M059J (cell line): ENCODE measurements at regions not wholly inside any gene's neighbourhood (a gene's known extent, or its start where the extent isn't known, plus 50 kb on each side); places are given as distances from the start of the nearest gene placed in this dataset.

Experiments used
- DNase-seq: peaks from one replicate; pipeline ENCODE4 v3.0.0-alpha.2; 2012; ENCODE audit warnings: low read depth

DNA sequence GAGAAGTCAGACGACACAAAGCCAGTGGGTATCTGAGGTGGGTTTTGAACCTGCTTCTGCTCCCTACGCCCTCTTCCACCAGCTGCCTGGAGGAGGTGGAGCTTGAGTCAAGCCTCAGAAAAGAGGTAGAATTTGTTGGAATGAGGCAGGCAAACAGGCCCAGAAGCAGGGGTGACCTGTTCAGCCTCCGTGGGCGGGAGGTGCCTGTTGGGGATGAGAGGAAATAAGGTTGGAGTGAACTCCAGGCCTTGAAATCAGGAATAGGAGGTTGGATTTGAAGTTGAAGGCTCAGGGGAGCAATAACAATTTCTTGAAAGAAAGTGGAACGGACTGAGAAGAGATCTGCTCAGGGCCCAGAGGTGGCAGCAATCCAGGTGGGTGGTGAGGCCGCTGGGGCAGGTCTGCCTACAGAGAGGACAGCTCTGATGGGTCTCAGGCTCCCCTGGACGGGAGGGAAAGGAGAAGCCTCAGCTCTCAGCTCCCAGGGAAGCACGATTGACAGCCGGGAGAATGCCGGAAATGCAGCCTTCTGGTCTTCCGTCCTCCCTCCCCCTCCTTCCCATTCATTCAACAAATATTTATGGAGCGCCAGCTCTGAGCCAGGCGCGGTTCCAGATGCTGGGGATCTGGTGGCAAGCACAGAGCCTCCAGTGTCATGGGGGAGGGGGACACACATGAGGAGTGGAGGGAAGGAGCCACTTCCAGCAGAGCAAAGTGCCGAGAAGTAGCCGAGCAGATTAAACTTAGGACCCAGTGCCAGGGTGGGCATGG, 61.9 kb upstream of the CIBAR2 start:
- DNase-seq = peak; percentile 94

DNA sequence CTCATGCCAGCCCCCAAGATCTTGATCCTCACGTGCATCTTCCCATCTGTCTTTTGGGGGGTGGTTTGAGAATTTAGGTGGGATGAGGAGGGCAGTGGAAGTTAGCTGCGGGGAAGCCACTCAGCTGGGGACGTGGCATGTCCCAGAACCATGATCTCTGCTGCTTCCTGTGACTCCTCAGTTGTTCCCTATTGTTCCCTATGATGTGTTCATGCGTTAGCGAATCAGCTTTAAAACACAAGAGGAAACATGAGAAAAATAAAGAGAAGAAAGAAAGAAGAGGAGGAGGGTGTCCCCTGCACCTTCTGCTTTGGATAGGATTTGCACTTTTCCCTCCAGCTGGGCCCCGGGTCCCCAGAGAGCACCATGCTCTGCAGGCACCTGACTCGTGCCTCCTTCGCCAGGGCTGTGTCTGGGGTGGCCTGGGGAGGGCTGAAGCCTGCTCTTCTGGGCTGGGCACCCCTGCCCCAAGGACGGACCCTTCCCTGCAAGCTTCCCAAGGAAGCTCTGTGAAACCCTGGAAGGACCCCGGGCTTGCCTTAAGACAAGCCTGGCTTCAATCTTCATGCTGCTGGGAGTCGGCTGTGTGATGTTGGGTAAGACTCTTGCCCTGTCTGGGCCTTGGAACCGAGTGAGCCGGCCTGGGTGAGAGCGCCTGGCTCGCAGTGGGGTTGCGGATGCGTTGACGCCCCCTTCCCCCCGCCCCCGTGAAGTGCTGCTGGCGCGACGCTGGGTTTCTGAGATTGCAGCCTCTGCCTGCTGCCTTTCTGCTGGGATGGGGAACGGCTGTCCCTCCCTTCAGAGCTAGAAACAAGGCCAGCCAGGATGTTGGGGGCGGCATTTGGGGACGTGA, 62.8 kb upstream of the CIBAR2 start:
- peak; percentile 36 for DNase-seq

DNA sequence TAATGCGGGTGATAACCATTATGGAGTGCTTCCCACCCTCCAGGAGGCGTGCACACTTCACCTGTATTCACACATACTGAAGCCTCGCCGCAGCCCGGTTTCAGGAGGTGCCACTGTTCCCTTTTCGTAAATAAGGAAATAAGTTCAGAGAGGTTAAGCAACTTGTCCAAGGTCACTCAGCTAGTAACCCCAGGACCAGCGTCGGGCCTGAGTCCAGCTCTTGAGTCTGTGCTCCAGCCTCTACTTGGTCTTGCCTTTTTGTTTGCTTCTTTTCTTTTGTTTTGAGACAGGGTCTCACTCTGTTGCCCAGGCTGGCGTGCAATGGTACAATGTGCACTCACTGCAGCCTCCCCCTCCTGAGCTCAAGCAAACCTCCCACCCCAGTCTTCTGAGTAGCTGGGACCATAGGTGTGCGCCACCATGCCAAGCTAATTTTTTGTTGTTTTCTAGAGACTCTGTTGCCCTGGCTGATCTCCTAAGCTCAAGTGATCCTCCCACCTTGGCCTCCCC, 63.5 kb upstream of the CIBAR2 start:
- DNase-seq = no peak

DNA sequence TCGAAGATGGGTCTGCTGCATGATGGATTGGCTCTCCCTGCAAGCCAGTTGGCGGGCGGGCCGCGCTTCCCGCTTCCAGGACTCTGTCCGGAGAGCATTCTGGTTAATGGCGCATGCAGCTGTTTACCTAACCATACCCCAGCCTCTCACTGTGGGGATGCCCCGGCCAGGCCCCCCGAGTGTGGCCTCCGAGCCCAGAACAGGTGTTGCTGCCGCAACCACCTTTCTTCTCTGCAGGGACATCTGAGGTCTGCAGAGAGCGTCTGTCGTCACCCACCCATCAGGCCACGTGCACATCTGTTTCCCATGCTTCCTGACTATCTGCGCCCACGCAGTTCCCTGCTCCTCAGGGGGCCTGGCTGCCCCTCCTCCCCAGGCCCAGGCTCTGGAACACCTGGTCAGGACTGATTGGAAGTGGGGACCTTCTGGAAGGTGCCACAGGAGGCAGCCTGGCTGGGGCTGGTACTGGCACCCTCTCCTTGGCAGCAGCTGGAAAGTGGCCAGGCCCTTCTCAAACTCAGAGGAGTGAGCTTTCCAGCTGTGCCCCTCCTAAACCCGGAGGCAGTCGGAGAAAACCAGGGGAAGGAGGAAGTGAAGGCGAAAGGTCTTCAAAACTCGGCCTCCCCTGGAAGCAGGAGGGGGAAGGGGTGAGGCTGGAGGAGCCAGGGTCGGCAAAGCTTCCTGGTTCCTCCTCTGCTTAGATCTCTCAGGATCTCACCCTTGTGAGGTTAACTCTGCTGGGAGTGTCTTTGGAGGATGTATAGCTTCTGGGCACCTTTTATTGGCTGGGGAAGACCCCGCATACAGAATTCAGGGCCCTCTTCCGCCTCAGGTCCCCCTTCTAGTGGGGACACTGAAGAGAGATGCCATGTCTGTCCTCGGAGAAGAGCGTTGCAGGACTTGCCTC, 64.5 kb upstream of the CIBAR2 start:
- no peak for DNase-seq

DNA sequence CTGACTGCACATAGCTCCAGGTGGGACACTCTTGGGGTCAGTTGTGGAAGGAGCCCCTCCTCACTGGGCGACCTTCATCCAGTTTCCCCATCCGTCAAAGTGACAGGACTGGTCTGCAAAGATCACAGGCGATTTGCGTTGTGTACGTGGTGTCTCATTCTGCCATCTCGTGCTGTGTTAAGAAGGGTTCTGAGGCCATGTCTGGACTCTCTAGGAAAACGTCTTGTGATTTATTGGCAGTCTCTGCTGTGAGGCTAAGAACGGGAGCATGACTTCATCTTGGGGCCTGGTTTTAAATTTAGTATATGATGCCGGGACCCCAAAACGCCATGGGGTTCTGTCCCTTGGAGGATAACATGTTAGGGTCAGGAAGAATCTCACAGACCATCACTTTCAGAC, 65.2 kb upstream of the CIBAR2 start:
- DNase-seq = no peak

DNA sequence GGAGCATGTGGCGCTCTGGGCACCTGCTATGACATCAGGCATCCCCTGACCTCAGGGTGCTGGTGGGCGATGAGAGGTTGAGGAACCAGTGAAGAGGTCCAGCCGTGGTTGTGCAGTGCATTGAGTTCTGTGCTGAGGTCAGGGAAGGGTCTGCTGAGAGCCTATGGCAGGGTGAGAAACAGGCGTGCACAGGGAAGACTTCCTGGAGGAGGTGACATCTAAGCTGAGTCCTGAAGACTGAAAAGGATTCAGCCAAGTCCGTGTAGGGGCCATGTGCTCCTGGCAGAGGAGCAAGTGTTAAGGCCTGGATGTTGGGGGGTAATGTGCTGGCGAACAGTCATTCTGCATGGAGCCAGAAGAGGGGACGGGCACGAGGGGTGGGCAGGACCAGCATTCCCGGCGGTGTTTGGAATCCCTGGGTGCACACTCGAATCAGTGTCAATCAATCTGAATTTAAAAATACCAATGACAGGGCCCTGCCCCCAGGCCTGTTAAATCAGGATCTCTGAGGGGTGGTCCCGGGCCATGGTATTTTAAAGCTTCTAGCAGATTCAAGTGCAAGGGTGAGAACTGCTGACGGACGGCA, 65.8 kb upstream of the CIBAR2 start:
- DNase-seq = no peak

DNA sequence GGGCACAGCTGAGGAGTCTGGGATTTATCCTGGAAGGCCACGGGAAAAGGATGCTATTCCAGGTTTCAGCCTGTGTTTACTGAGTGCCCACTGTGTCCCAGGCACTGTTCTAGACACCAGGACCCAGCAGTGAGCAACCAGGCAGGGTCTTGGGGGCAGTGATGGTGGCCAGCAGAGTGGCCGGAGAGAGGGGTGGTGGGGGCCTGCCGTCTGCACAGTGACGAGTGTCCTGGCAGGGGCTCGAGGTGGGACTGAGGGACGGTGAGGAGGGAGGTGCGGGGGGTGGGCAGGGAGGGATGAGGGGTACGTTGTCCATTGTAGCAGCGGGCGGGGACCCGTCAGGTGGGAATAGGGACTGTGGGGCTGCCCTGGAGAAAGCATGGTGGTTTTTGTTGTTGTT, 66.3 kb upstream of the CIBAR2 start:
- no peak for DNase-seq

DNA sequence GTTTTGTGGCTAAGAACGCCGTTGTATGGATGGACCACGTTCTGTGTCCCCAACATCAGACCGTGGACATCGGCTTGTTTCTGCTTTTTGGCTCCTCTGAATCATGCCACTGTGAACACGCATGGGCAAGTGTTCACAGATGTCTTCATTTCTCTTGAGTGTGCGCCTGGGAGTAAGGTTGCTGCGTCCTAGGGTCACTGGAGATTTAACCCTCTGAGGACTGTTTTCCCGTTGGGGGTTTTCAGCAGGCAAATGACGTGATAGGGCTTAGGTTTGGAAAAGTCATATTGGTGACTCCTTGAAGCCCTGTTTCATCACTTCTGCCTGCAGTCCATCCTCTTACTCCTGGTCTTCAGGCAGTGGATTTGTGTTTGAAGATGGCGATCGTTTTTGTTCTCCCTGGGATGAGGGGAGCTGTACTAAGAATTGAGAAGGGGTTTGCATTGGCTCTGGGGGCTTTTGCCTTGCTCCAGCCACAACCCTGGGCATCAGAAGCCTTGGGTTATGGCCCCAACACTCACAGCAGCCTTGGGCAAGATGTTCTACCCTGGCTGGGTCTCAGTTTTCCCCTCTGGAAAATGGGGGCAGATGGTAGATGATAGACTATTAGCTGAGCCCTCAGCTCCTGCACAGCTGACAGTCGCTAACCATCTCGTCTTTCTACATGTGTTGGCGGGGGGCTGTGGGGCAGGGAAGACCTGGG, 67.2 kb upstream of the CIBAR2 start:
- DNase-seq = no peak

DNA sequence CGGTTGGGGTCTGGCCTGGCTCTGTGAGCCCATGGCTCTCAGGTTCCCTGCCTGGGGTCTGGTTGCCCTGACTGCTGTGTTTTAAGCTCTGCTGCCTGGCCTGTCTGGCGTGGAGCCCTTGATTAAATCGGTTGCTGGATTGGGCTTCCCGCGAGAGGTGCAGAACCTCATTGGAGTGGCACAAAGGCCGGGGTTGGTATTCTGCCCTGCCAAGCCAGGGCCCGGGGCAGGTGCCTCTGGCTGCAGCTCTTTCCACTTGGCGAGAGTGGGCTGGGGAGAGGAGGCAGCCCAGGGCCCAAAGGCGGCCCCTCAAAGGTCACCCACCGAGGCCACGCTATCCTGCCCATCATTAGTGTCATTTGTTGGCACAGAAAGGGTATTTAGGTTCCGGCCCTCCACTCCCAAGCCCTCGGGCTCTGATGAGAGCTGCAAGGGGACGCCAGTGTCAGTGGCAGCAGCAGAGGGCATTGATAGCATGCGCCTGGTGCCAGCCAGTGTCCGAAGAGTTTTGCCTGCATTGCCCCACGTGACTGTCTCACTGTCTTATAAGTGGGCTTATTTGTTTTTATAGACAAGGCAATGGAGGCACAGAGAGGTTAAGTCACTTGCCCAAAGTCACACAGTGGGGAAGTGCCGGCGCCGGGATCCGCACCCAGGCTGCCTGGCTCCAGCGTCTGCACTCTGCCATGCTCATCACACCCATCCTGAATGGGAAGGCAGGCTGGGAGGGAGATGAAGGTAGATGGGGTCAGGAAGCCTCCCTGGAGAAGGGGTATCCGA, 68.0 kb upstream of the CIBAR2 start:
- no peak for DNase-seq

DNA sequence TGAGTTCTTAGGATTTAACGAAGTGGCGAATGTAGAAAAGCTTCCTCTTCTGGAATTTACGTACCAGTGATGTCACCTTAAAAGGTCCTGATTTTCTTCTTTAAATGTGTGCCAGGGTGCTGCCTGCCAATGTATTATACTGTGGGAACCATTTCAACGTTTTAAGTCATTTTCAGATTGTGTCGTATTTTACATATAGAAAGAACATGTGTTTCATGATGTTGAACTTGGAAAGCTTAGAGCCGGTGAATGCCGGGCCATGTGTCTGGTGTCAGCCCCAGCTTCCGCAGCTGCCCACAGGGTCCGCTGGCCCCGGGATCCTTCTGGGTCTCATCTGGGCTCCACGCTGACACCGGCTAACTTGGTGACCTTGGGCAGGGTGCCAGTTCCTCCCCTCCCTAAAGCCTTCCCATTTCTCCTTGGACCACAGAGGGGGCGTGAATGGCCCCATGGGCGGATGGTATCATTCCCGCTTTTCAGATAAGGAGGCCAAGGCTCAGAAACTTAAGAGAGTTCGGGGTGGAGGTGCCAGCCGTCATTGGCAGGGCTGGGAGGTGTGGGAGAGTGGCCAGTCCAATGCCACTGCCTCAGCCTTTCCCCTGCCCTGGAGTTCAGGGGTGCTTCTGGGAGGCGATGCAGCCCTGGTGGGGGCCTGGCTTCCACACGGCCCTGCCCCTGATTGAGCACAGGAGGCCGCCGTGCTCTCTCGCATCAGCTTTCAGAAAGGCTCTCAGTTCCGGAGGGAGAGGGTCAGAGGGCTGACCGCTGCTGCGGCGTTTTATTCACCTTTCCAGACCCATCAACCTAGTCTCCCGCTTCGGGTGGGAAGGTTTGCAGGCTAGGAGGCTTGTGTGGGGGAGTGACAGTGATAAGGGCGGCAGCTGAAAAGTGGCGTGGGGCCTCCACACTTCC, 68.8 kb upstream of the CIBAR2 start:
- no peak for DNase-seq

DNA sequence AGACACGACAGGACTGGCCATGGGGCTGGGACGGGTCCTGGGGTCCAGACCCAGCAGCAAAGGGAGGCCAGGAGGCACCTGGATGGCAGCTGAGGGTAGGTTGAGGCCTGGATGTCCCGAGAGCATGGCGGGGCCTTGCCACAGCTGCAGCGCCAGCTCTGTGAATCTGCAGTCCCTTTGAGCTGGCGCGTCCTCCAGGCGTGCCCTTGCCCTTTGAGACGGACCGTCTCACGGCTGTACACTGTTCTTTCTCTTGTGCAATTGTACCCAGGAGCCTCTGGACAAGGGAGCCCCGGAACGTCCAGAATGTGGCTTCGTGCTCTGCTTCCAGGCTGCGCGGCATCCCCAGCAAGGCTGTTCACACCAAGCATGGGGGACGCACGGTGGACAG, 69.5 kb upstream of the CIBAR2 start:
- no peak for DNase-seq

DNA sequence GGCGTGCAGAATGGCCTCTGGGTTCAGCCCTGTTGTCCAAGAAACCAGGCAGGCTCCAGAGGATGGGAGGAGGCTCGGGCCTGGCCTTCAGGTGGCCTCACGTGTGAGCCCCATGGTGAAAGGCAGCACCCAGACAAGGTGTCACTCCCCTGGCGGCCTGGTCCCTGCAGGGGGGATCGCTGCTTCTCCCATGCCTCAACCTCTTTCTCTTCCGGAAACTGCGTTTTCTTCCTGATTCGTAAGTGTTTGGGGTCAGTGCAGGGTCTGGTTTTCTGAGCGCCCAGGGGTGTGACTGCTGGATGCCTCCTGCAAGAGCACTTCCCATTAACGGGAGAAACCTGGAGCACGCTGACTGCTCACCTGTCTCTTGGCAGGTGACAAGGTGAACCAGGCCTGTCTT, 70.0 kb upstream of the CIBAR2 start:
- DNase-seq = no peak

DNA sequence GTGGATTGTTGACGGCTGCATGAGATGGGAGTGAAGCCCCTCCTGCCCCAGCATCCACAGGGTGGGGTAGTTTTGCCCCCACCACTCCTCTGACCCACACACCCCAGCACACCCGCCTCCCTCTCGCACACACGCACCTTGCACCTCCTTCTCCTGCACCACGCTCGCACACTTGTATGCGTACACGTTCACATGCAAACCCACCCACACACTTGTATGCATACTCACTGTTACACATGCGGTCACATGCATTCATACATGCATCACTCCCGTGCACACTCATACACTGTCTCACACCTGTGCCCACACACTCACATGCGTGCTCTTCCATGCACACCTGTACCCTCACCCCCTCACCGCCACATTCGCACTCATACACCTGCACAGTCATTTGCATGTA, 70.5 kb upstream of the CIBAR2 start:
- DNase-seq = no peak

DNA sequence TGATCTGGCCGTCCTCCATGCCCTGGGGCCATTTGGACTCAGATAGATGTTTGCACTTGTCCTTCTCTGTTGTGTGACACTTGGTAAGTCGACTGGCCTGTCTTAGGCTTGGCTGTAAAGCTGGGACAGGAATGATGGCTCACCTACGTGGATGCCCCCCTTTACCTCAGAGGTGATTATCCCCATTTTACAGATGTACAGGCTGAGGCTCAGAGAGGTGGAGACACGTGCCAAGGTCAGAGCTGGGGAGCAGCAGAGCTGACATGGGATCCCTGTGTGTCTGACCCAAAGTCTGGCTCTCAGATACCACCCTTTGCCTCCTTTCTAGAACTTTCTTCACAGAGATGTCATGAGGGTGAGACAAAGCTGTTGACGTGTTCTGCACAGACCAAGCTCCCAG, 71.3 kb upstream of the CIBAR2 start:
- DNase-seq = no peak

DNA sequence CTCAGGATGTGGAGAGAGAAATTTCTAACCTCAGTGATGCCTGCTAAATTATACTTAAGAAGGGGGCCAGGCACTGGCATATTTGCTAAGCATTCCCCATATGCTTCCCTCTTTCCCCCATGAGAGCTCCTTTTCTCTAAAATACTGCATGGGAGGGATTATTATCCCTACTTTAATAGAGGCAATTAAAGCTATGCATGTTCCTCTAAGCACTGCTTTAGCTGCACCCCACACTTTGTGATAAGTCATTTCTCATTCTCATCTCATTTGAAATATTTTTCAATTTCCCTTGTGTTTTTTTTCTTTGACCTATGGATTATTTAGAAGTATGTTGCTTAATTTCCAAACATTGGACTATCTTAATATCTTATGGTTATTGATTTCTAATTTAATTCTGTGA, 72.1 kb upstream of the CIBAR2 start:
- no peak for DNase-seq

DNA sequence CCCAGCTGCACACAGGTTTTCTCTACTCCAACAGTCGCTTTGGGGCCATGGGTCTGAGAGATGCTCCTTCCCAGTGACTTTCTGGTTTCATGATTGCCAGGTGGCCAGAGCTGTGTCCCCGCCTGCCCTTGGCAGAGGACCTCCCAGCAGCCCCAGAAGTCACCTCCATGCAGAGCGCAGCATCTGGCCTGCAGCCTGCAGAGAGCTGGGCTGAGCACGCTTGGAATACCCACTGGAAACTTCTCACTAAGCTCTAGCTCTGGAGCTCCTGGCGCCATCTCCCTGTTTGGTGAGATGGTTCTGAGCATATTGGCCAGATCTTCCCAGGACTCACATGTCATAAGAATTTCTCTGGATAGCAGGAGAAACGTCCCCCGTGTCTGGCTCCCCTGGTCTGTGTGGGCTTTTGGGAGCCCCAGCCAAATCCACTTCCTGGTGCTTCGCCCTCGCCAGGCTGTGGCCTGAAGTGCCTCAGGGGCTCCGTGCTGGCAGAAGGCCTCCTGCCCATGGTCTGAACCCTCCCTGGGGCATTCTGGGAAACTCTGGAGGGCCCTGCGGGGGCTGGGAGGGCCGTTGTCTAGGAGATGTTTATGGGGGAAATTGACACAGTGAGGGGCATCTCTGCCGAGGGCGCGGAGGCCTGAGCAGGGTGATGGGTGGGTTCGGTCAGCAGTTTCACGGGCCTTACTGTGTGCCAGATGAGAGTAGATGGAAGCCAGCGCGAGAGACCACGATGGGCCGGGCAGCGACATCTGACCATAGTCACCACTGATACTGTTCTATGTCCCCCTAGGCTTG, 73.2 kb upstream of the CIBAR2 start:
- no peak for DNase-seq

DNA sequence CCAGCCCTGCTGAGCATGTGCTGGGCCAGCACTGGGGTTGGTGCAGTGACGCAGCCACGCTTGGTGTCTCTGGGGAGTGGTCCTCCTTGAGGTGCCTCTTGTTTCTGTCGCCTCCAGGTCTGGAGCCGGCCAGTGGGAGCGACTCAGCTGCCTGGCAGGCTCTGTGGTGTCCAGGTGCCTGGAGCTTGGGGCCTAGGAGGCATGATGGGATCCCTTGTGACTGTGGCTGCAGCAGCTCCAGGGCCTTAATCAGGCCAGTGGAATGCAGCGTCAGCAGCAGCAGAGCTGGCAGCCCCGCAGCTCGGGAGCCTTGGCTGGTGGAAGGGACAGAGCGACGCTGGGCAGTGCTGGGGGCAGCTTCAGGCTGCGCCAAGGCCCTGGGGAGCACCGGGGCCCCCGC, 74.7 kb upstream of the CIBAR2 start:
- DNase-seq = peak; percentile 78

DNA sequence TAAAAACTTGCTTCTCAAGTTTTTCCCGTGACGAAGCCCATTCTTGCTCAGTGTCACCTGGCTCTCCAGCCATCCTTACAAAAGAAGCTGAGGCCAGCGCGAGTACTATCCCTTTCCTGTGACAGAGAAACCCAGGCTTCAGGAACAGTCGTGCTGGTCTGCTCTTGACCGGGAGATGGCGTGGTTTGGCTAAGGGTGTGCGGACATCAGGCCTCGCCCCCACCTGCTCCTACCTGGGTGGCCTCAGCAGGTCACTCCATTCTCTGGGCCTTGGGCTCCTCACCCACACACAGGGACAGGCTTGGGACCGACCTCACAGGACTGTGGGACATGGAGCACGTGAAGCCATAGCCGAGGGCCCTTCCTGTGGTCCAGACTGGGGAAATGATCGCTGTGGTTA, 75.2 kb upstream of the CIBAR2 start:
- DNase-seq = no peak
